IMR-90 (cell line): ENCODE measurements at regions not wholly inside any gene's neighbourhood (a gene's known extent, or its start where the extent isn't known, plus 50 kb on each side); places are given as distances from the start of the nearest gene placed in this dataset.

ENCODE experiments used
- ATAC-seq: fragments of 200-7000 bp; cut with Tn5 transposase; 2 replicates; pipeline ENCODE4 v1.9.1; 2020; ENCODE audit warnings: low read depth, mild to moderate bottlenecking, moderate library complexity
- BruUV-seq: library from RNA; stranded (reverse); fragments of 400-500 nt; replicated peaks from 2 replicates; lab custom pipeline; 2021; lab: Mats Ljungman, UMichigan
- CTCF ChIA-PET: fragments of 300-600 bp; formaldehyde crosslinking; extraction: SDS; loops from one replicate; lab custom pipeline; 2021; ENCODE audit warnings: antibody characterized with exemption; lab: Yijun Ruan, JAX
- POLR2A ChIA-PET: fragments of 300-600 bp; sonication (Branson Sonifier 250); formaldehyde crosslinking; loops from one replicate; lab custom pipeline; 2022; ENCODE audit warnings: antibody characterized with exemption; ENCODE audit not compliant: unreplicated experiment; lab: Charles Lee
- DNase-seq: peaks from one replicate; pipeline ENCODE4 v3.0.0; 2013
- H2AFZ ChIP-seq: replicated peaks from 2 replicates; pipeline ENCODE3; 2013; ENCODE audit warnings: low read length, mild to moderate bottlenecking; ENCODE audit not compliant: poor library complexity
- H2AK5ac ChIP-seq: 2 replicates; pipeline ENCODE4 v1.6.1; 2013; ENCODE audit warnings: low read depth, low read length, inconsistent platforms
- H2AK9ac ChIP-seq: replicated peaks from 2 replicates; pipeline ENCODE3; 2013; ENCODE audit warnings: mild to moderate bottlenecking, low read depth, low read length, moderate library complexity; ENCODE audit not compliant: poor library complexity
- H2BK120ac ChIP-seq: 2 replicates; pipeline ENCODE4 v1.6.1; 2013; ENCODE audit warnings: low read depth, low read length, inconsistent platforms
- H2BK15ac ChIP-seq: 3 replicates; pipeline ENCODE4 v1.6.1; 2013; ENCODE audit warnings: low read depth, low read length, inconsistent platforms
- H2BK20ac ChIP-seq: 2 replicates; pipeline ENCODE4 v1.6.1; 2013; ENCODE audit warnings: low read depth, mild to moderate bottlenecking, inconsistent platforms, low read length, moderate library complexity
- H2BK5ac ChIP-seq: 2 replicates; pipeline ENCODE4 v1.6.1; 2013; ENCODE audit warnings: mild to moderate bottlenecking, low read depth, low read length, inconsistent platforms; ENCODE audit not compliant: poor library complexity, severe bottlenecking
- H3K14ac ChIP-seq: replicated peaks from 2 replicates; pipeline ENCODE4 v1.6.1; 2013; ENCODE audit warnings: low read depth, low read length, inconsistent platforms
- H3K18ac ChIP-seq: 2 replicates; pipeline ENCODE4 v1.6.1; 2013; ENCODE audit warnings: low read depth, low read length, control low read depth
- H3K23ac ChIP-seq: 2 replicates; pipeline ENCODE4 v1.6.1; 2013; ENCODE audit warnings: low read depth, low read length, inconsistent platforms
- H3K27ac ChIP-seq: 2 replicates; pipeline ENCODE4 v1.5.1; 2013; ENCODE audit warnings: mild to moderate bottlenecking, control low read depth, low read length; ENCODE audit not compliant: insufficient read depth
- H3K27me3 ChIP-seq: 2 replicates; pipeline ENCODE4 v1.6.1; 2013; ENCODE audit warnings: low read length; ENCODE audit not compliant: control insufficient read depth, insufficient read depth
- H3K36me3 ChIP-seq: 2 replicates; pipeline ENCODE4 v1.6.1; 2013; ENCODE audit warnings: low read length, mixed read lengths; ENCODE audit not compliant: control insufficient read depth, insufficient read depth
- H3K4ac ChIP-seq: 2 replicates; pipeline ENCODE4 v1.6.1; 2013; ENCODE audit warnings: low read depth, low read length, inconsistent platforms
- H3K4me1 ChIP-seq: 2 replicates; pipeline ENCODE4 v1.6.1; 2013; ENCODE audit warnings: low read length, mixed read lengths; ENCODE audit not compliant: control insufficient read depth, insufficient read depth
- H3K4me2 ChIP-seq: 2 replicates; pipeline ENCODE4 v1.6.1; 2013; ENCODE audit warnings: low read depth, mild to moderate bottlenecking, control low read depth, low read length, moderate library complexity
- H3K4me3 ChIP-seq: 2 replicates; pipeline ENCODE4 v1.5.1; 2013; ENCODE audit warnings: low read depth, mild to moderate bottlenecking, control low read depth, low read length, moderate library complexity; ENCODE audit not compliant: insufficient read depth
- H3K56ac ChIP-seq: 2 replicates; pipeline ENCODE4 v1.6.1; 2013; ENCODE audit warnings: low read length, inconsistent platforms; ENCODE audit not compliant: insufficient read depth; ENCODE audit errors: extremely low read depth
- H3K79me1 ChIP-seq, 2 experiments: 2 replicates each; pipeline ENCODE4 v1.6.1; 2013; ENCODE audit warnings: low read length in 2 of 2, inconsistent platforms in 1 of 2, low read depth in 1 of 2
- H3K9ac ChIP-seq: 2 replicates; pipeline ENCODE4 v1.6.1; 2013; ENCODE audit warnings: low read depth, low read length, control low read depth
- H3K9me1 ChIP-seq: 2 replicates; pipeline ENCODE4 v1.6.1; 2013; ENCODE audit warnings: low read length, inconsistent platforms; ENCODE audit not compliant: insufficient read depth
- H3K9me3 ChIP-seq: 2 replicates; pipeline ENCODE4 v1.6.1; 2013; ENCODE audit warnings: low read length; ENCODE audit not compliant: control insufficient read depth, insufficient read depth
- H4K20me1 ChIP-seq: 2 replicates; pipeline ENCODE4 v1.6.1; 2013; ENCODE audit warnings: low read length, inconsistent platforms; ENCODE audit not compliant: insufficient read depth
- H4K5ac ChIP-seq: 2 replicates; pipeline ENCODE4 v1.6.1; 2013; ENCODE audit warnings: mild to moderate bottlenecking, low read depth, low read length, control low read depth
- H4K8ac ChIP-seq, 2 experiments: 2 replicates each; pipeline ENCODE4 v1.6.1; 2013; ENCODE audit warnings: low read depth in 2 of 2, low read length in 2 of 2, control low read depth in 1 of 2, inconsistent platforms in 1 of 2
- H4K91ac ChIP-seq: 2 replicates; pipeline ENCODE4 v1.6.1; 2013; ENCODE audit warnings: low read depth, low read length, inconsistent platforms; ENCODE audit not compliant: insufficient read depth
- MXI1 ChIP-seq: IDR thresholded peaks from 2 replicates; pipeline ENCODE4 v1.6.1; 2012; ENCODE audit warnings: low read depth, mild to moderate bottlenecking, low read length, moderate library complexity, borderline replicate concordance
- RAD21 ChIP-seq: IDR thresholded peaks from 2 replicates; pipeline ENCODE4 v1.6.1; 2012; ENCODE audit warnings: low read length, improper control_type of control experiment
- RCOR1 ChIP-seq: IDR thresholded peaks from 2 replicates; pipeline ENCODE4 v1.6.1; 2012; ENCODE audit warnings: mild to moderate bottlenecking, low read length, improper control_type of control experiment; ENCODE audit not compliant: insufficient replicate concordance
- WGBS, 2 experiments: methylation state at CpG; one replicate each; pipeline versions ENCODE4 v1.1.5 to v1.1.7; 2013; ENCODE audit warnings: missing lambda C conversion rate in 2 of 2; ENCODE audit not compliant: insufficient read length in 1 of 2; ENCODE audit errors: extremely low coverage in 2 of 2; 5-methylcytosine and 5-hydroxymethylcytosine counted together
- dilution Hi-C: fragments of 300-500 bp; cut with HindIII; formaldehyde crosslinking; loops from one replicate; pipeline ENCODE4 v1.14.3; 2018; ENCODE audit warnings: low sequenced_read_pairs; ENCODE audit not compliant: unreplicated experiment
- in situ Hi-C: fragments of 300-500 bp; cut with MboI; formaldehyde crosslinking; loops from 3 replicates; pipeline ENCODE4 v1.14.3; 2019; ENCODE audit warnings: low sequenced_read_pairs, inconsistent platforms, mixed read lengths
- intact Hi-C: fragments of 100-400 bp; cut with micrococcal nuclease; formaldehyde crosslinking; loops from 2 replicates; pipeline ENCODE4 v1.10.0; 2022
- TF ChIP-seq, protein P1 (sequence below): fragments of 150-350 bp; IDR thresholded peaks from 2 replicates; pipeline ENCODE4 v1.6.1; 2017; ENCODE audit warnings: mild to moderate bottlenecking, antibody characterized with exemption, low read length, low read depth

DNA sequence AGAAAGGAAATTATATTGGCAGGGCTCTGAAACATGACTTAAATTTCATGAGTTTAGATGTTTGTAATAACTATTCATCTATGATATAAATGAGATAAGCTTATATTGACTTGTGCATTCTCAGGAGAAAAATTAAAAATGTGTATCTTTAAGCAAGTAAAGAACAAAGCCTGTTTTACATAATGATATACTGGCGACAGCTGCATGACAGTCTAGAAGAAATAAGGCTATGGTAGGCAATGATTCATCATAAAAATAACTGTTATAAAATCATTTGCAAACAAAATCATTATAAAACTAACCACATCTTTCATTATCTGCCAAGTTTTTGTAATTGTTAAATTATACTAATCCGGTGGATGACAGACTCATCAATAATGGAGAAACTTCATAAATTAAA is 188.1 kb downstream of the ADAM29 start:
- dilution Hi-C loops = no loop called here

More for the DNA sequence above, 188.1 kb downstream of the ADAM29 start:
- Histone ChIP-seq H3K14ac (no peak overlapping the region), H2BK15ac (no peak overlapping the region), H4K8ac (no peak overlapping the region), H3K4ac (no peak overlapping the region), H2BK120ac (no peak overlapping the region), H3K79me1 (no peaks in the 10 kb centered on the region), H2AFZ (no peak overlapping the region), H2AK9ac (no peak overlapping the region), H3K9ac (no peak overlapping the region), H2AK5ac (no peak overlapping the region), H3K9me1 (no peaks in the 10 kb centered on the region), H3K4me2 (no peak overlapping the region), H3K9me3 (peaks cover 4% of the 10 kb centered on the region; the same call in 1 of the 2 replicates), H3K23ac (no peak overlapping the region), H3K4me3 (no peak overlapping the region), H3K36me3 (no peaks in the 10 kb centered on the region), H4K20me1 (no peaks in the 10 kb centered on the region), H2BK5ac (no peak overlapping the region), H3K56ac (no peak overlapping the region), H3K27ac (no peak overlapping the region), H2BK20ac (no peak overlapping the region), H3K18ac (no peak overlapping the region), H3K27me3 (no peaks in the 10 kb centered on the region), H4K91ac (no peak overlapping the region), H3K4me1 (no peaks in the 10 kb centered on the region), H4K5ac (no peak overlapping the region)
- no peak for ATAC-seq
- intact Hi-C loops = no loop called here
- ChIA-PET CTCF (no interaction called here), POLR2A (no interaction called here)
- no TSS peak for BruUV-seq
- DNase-seq = no peak
- in situ Hi-C loops = no loop called here
- TF ChIP-seq, protein P1, sequence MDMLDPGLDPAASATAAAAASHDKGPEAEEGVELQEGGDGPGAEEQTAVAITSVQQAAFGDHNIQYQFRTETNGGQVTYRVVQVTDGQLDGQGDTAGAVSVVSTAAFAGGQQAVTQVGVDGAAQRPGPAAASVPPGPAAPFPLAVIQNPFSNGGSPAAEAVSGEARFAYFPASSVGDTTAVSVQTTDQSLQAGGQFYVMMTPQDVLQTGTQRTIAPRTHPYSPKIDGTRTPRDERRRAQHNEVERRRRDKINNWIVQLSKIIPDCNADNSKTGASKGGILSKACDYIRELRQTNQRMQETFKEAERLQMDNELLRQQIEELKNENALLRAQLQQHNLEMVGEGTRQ = no peak
- TF ChIP-seq RCOR1 = no peak
- no peak for TF ChIP-seq RAD21
- TF ChIP-seq MXI1 = no peak
- no CpG with 5 or more reads among the region's 2 CpGs for WGBS, 2 experiments
